Uterus (tissue), 3 donors: ENCODE measurements at regions not wholly inside any gene's neighbourhood (a gene's known extent, or its start where the extent isn't known, plus 50 kb on each side); places are given as distances from the start of the nearest gene placed in this dataset.

Source experiments
- DNase-seq, 2 donors: peaks; one replicate each; pipeline ENCODE4 v3.0.0-alpha.2; 2019 to 2020
- H3K27ac ChIP-seq, 2 donors: fragments of 200-600 bp; sonication (generic); 1 replicate in 1 of 2; 2 replicates in 1 of 2; pipeline ENCODE4 v1.5.1; 2016 to 2018
- H3K27me3 ChIP-seq, 2 donors: fragments of 200-600 bp; sonication (generic); one replicate each; pipeline ENCODE4 v1.5.1; 2018 to 2019; ENCODE audit warnings: control low read depth in 1 of 2
- H3K36me3 ChIP-seq, 2 donors: fragments of 200-600 bp; sonication (generic); one replicate each; pipeline ENCODE4 v1.5.1; 2019; ENCODE audit warnings: control low read depth in 1 of 2
- H3K4me1 ChIP-seq, 2 donors: fragments of 200-600 bp; sonication (generic); one replicate each; pipeline ENCODE4 v1.5.1; 2018 to 2019; ENCODE audit warnings: control low read depth in 1 of 2
- H3K4me3 ChIP-seq, 2 donors: fragments of 200-600 bp; sonication (generic); 1 replicate in 1 of 2; 2 replicates in 1 of 2; pipeline ENCODE4 v1.5.1; 2018 to 2019; ENCODE audit warnings: mild to moderate bottlenecking in 1 of 2
- H3K9me3 ChIP-seq, 2 donors: fragments of 200-600 bp; sonication (generic); one replicate each; pipeline ENCODE4 v1.5.1; 2019; ENCODE audit warnings: control low read depth in 1 of 2
- POLR2A ChIP-seq, 2 donors: fragments of 450-650 bp; IDR thresholded peaks; one replicate each; pipeline ENCODE4 v1.6.1; 2016; ENCODE audit warnings: antibody characterized with exemption in 2 of 2, mild to moderate bottlenecking in 1 of 2, moderate library complexity in 1 of 2
- intact Hi-C: fragments of 100-400 bp; cut with DNase I; formaldehyde crosslinking; loops from one replicate; pipeline ENCODE4 v1.15.1; 2023; ENCODE audit warnings: low total_unique reads
- TF ChIP-seq, protein P1 (sequence below), 4 experiments: fragments of 200-600 bp in 2 of 4; fragments of 450-650 bp in 2 of 4; sonication (generic) in 2 of 4; IDR thresholded peaks; one replicate each; pipeline ENCODE4 v1.5.1; 2016 to 2019; ENCODE audit warnings: antibody characterized with exemption in 4 of 4, mild to moderate bottlenecking in 2 of 4, moderate library complexity in 1 of 4
- donor health status: DM: yes; HTN: yes; CAD: no.

- no peak for DNase-seq
- H3K9me3 ChIP-seq = no peaks in the 10 kb centered on the region
- intact Hi-C loops = no loop called here
- no peaks in the 10 kb centered on the region for H3K4me1 ChIP-seq
- H3K36me3 ChIP-seq = no peaks in the 10 kb centered on the region
- H3K27ac ChIP-seq = no peak overlapping the region
- no peak overlapping the region for H3K4me3 ChIP-seq
- no peaks in the 10 kb centered on the region for H3K27me3 ChIP-seq
- TF ChIP-seq, protein P1, sequence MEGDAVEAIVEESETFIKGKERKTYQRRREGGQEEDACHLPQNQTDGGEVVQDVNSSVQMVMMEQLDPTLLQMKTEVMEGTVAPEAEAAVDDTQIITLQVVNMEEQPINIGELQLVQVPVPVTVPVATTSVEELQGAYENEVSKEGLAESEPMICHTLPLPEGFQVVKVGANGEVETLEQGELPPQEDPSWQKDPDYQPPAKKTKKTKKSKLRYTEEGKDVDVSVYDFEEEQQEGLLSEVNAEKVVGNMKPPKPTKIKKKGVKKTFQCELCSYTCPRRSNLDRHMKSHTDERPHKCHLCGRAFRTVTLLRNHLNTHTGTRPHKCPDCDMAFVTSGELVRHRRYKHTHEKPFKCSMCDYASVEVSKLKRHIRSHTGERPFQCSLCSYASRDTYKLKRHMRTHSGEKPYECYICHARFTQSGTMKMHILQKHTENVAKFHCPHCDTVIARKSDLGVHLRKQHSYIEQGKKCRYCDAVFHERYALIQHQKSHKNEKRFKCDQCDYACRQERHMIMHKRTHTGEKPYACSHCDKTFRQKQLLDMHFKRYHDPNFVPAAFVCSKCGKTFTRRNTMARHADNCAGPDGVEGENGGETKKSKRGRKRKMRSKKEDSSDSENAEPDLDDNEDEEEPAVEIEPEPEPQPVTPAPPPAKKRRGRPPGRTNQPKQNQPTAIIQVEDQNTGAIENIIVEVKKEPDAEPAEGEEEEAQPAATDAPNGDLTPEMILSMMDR (IDR thresholded peaks at IDR 0.05) = no peak
- TF ChIP-seq POLR2A (IDR thresholded peaks at IDR 0.05) = no peak
Measured at GRCh38 chr1:79556189-79556588, 549.7 kb upstream of the ADGRL4 start.

DNA sequence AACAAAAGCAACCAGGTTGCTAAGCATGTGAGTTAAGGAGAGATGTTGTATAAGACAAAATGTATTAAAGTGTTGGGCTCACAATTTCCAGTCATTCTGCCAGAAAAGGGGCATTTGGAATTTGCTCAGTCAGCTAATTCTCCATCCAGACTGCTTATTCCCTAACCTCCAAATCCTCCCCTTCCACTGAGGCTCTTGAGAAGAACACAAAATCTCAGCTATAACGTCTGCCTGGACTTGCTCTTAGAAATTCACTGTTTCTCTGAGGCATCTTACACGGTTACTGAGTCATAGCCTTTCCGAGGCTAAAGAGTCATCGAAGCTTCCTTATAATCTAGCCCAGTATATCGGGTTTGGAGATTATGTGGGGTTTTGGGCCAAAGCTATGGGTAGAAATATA, 548.2 kb upstream of the ADGRL4 start:
- no peaks in the 10 kb centered on the region for H3K36me3 ChIP-seq
- no peaks in the 10 kb centered on the region for H3K9me3 ChIP-seq
- DNase-seq = no peak
- H3K4me1 ChIP-seq = no peaks in the 10 kb centered on the region
- H3K27me3 ChIP-seq = no peaks in the 10 kb centered on the region
- H3K27ac ChIP-seq = no peak overlapping the region
- TF ChIP-seq, protein P1 (IDR thresholded peaks at IDR 0.05) = no peak
- H3K4me3 ChIP-seq = no peak overlapping the region
- intact Hi-C loops = no loop called here

- DNase-seq = no peak
- TF ChIP-seq, protein P1 (IDR thresholded peaks at IDR 0.05) = no peak
- TF ChIP-seq POLR2A (IDR thresholded peaks at IDR 0.05) = no peak
- intact Hi-C loops = no loop called here
Measured at GRCh38 chr1:79551321-79551720, 544.8 kb upstream of the ADGRL4 start.

DNA sequence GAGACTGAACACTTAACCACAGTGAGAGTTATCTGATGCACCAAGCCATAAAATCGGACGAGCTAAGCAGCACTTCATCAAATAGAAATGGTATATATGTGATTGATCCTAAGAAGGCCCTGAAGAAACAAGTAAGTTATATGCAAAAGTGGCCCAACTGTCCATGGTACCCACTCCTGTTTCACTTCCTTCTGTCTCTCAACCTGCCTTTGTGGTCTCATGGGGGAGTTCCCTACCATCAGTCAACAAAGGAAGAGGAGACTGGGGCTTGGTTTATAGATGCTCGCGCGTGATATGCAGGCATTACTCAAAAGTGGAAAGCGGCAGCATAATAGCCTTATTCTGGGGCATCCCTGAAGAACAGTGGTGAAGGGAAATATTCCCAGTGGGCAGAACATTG, 543.9 kb upstream of the ADGRL4 start:
- intact Hi-C loops = no loop called here
- no peak overlapping the region for H3K4me3 ChIP-seq
- no peaks in the 10 kb centered on the region for H3K9me3 ChIP-seq
- H3K27me3 ChIP-seq = no peaks in the 10 kb centered on the region
- H3K4me1 ChIP-seq = no peaks in the 10 kb centered on the region
- DNase-seq = no peak
- TF ChIP-seq POLR2A (IDR thresholded peaks at IDR 0.05) = no peak
- TF ChIP-seq, protein P1 (IDR thresholded peaks at IDR 0.05) = no peak
- H3K36me3 ChIP-seq = no peaks in the 10 kb centered on the region
- no peak overlapping the region for H3K27ac ChIP-seq

More at GRCh38 chr1:79551321-79551720, 544.8 kb upstream of the ADGRL4 start:
- Histone ChIP-seq H3K27ac (no peak overlapping the region), H3K36me3 (no peaks in the 10 kb centered on the region), H3K4me1 (no peaks in the 10 kb centered on the region), H3K4me3 (no peak overlapping the region), H3K27me3 (no peaks in the 10 kb centered on the region), H3K9me3 (no peaks in the 10 kb centered on the region)

- Histone ChIP-seq H3K4me3 (no peak overlapping the region), H3K36me3 (no peaks in the 10 kb centered on the region), H3K4me1 (no peaks in the 10 kb centered on the region), H3K27me3 (no peaks in the 10 kb centered on the region), H3K27ac (no peak overlapping the region), H3K9me3 (no peaks in the 10 kb centered on the region)
- no peak for DNase-seq
- TF ChIP-seq, protein P1 (IDR thresholded peaks at IDR 0.05) = no peak
- no peak for TF ChIP-seq POLR2A (IDR thresholded peaks at IDR 0.05)
- intact Hi-C loops = no loop called here
Measured at GRCh38 chr1:79549201-79549600, 542.7 kb upstream of the ADGRL4 start.
